Endodermal cell (in vitro differentiated cells): ENCODE measurements at regions not wholly inside any gene's neighbourhood (a gene's known extent, or its start where the extent isn't known, plus 50 kb on each side); places are given as distances from the start of the nearest gene placed in this dataset.
A peak's percentile ranks its signal among the peaks of the same experiment; 100 is the strongest.

Source experiments
- DNase-seq: peaks from one replicate; pipeline ENCODE4 v3.0.0-alpha.2; 2017
- H3K27ac ChIP-seq: 2 replicates; pipeline ENCODE4 v1.5.1; 2013; ENCODE audit warnings: mild to moderate bottlenecking, low read depth, low read length, moderate library complexity
- H3K27me3 ChIP-seq: 2 replicates; pipeline ENCODE4 v1.6.1; 2013; ENCODE audit warnings: mild to moderate bottlenecking, low read length, moderate library complexity; ENCODE audit not compliant: insufficient read depth, control insufficient read depth, poor library complexity, severe bottlenecking
- H3K36me3 ChIP-seq: 2 replicates; pipeline ENCODE4 v1.7.0; 2013; ENCODE audit warnings: mild to moderate bottlenecking, low read length, moderate library complexity; ENCODE audit not compliant: control insufficient read depth, insufficient read depth
- H3K4me1 ChIP-seq: one replicate; pipeline ENCODE4 v1.7.0; 2013; ENCODE audit warnings: low read length; ENCODE audit not compliant: control insufficient read depth, insufficient read depth
- H3K4me3 ChIP-seq: 2 replicates; pipeline ENCODE4 v1.5.1; 2013; ENCODE audit warnings: mild to moderate bottlenecking, low read length, moderate library complexity
- H3K9ac ChIP-seq: 2 replicates; pipeline ENCODE4 v1.6.1; 2013; ENCODE audit warnings: mild to moderate bottlenecking, low read length, moderate library complexity; ENCODE audit not compliant: poor library complexity, severe bottlenecking; ENCODE audit errors: extremely low read depth
- H3K9me3 ChIP-seq: 2 replicates; pipeline ENCODE4 v1.6.1; 2013; ENCODE audit warnings: mild to moderate bottlenecking, low read length, moderate library complexity; ENCODE audit not compliant: control insufficient read depth
- H3K27ac Mint-ChIP-seq: 2 replicates; pipeline ENCODE4 v1.8.0; 2020; ENCODE audit warnings: mixed read lengths
- H3K27me3 Mint-ChIP-seq: 2 replicates; pipeline ENCODE4 v1.8.0; 2021; ENCODE audit warnings: mild to moderate bottlenecking, mixed read lengths; ENCODE audit not compliant: insufficient read depth
- H3K36me3 Mint-ChIP-seq: 2 replicates; pipeline ENCODE4 v1.8.0; 2020; ENCODE audit warnings: low read depth, mixed read lengths
- H3K4me1 Mint-ChIP-seq: 2 replicates; pipeline ENCODE4 v1.8.0; 2020; ENCODE audit warnings: mixed read lengths
- H3K4me3 Mint-ChIP-seq: 2 replicates; pipeline ENCODE4 v1.8.0; 2020; ENCODE audit warnings: mild to moderate bottlenecking, moderate library complexity, mixed read lengths
- H3K9me3 Mint-ChIP-seq: 2 replicates; pipeline ENCODE4 v1.8.0; 2020; ENCODE audit warnings: mild to moderate bottlenecking, mixed read lengths
- WGBS, 2 experiments: methylation state at CpG; one replicate each; pipeline versions ENCODE4 v1.1.5 to v1.1.7; 2013; ENCODE audit warnings: missing lambda C conversion rate in 2 of 2, mixed read lengths in 1 of 2; ENCODE audit not compliant: insufficient coverage in 1 of 2, insufficient read length in 1 of 2; 5-methylcytosine and 5-hydroxymethylcytosine counted together
- TF ChIP-seq, protein P1 (sequence below): fragments of 200-600 bp; sonication (generic); conservative IDR thresholded peaks from 2 replicates; pipeline ENCODE4 v1.5.0; 2021; ENCODE audit warnings: antibody characterized with exemption, mild to moderate bottlenecking

DNA sequence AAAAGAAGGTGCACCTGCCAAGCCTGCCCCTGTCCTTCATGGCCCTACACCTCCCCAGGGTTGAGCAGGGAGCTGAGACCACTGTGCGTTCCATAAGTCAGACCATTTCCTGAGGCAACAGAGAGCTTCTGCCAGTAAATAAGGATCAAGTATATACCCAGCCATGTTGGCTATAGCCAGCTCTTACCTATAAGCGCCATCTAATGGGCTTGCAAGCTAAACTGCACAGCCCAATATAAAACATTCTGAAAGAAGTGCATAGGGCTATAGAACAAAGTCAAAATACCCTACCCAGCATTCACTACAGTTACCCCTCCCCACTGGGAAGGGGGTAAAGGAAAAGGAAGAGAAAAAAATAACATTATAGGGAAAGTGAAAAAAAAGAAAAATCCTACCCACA lies 59.3 kb upstream of the SCAF11 start:
- H3K36me3 Mint-ChIP-seq = no peaks in the 10 kb centered on the region
- no peak overlapping the region for H3K4me3 Mint-ChIP-seq
- peaks cover 30% of the 10 kb centered on the region for H3K9me3 ChIP-seq
- H3K36me3 ChIP-seq = no peaks in the 10 kb centered on the region
- H3K27me3 Mint-ChIP-seq = no peaks in the 10 kb centered on the region
- no peak overlapping the region for H3K9ac ChIP-seq
- no peaks in the 10 kb centered on the region for H3K27me3 ChIP-seq
- TF ChIP-seq, protein P1, sequence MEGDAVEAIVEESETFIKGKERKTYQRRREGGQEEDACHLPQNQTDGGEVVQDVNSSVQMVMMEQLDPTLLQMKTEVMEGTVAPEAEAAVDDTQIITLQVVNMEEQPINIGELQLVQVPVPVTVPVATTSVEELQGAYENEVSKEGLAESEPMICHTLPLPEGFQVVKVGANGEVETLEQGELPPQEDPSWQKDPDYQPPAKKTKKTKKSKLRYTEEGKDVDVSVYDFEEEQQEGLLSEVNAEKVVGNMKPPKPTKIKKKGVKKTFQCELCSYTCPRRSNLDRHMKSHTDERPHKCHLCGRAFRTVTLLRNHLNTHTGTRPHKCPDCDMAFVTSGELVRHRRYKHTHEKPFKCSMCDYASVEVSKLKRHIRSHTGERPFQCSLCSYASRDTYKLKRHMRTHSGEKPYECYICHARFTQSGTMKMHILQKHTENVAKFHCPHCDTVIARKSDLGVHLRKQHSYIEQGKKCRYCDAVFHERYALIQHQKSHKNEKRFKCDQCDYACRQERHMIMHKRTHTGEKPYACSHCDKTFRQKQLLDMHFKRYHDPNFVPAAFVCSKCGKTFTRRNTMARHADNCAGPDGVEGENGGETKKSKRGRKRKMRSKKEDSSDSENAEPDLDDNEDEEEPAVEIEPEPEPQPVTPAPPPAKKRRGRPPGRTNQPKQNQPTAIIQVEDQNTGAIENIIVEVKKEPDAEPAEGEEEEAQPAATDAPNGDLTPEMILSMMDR = peak; percentile 53
- H3K27ac Mint-ChIP-seq = no peak overlapping the region
- DNase-seq = peak; percentile 45
- 0 to 29% methylated on average over 1 to 2 of the region's 2 CpGs for WGBS, 2 experiments
- H3K4me1 Mint-ChIP-seq = no peaks in the 10 kb centered on the region
- H3K9me3 Mint-ChIP-seq = peaks cover 64% of the 10 kb centered on the region
- no peak overlapping the region for H3K4me3 ChIP-seq
- H3K27ac ChIP-seq = no peak overlapping the region
- no peaks in the 10 kb centered on the region for H3K4me1 ChIP-seq

DNA sequence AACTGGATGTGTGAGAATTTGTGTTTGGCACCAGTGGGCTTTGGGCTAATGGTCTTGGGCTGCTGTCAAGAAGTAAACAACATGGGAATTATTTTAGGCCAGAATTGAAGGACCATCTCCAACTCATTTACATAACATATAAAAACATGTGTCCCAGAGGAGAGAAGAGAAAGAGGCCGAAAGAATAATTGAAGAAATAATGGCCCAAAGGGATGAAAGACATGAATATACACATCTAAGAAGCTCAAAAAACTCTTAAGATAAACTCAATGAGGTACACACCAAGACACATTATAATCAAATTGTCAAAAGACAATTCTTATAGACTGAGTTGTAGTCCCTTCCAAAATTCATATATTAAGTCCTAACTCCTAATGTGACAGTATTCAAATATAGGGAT lies 56.1 kb upstream of the SCAF11 start:
- H3K27ac Mint-ChIP-seq = no peak overlapping the region
- no peaks in the 10 kb centered on the region for H3K4me1 Mint-ChIP-seq
- H3K9me3 Mint-ChIP-seq = peaks cover 59% of the 10 kb centered on the region
- Histone ChIP-seq H3K9ac (no peak overlapping the region), H3K9me3 (peaks cover 26% of the 10 kb centered on the region), H3K4me3 (no peak overlapping the region), H3K36me3 (no peaks in the 10 kb centered on the region), H3K27ac (no peak overlapping the region), H3K4me1 (no peaks in the 10 kb centered on the region), H3K27me3 (no peaks in the 10 kb centered on the region)
- DNase-seq = no peak
- no peaks in the 10 kb centered on the region for H3K27me3 Mint-ChIP-seq
- no CpG with 5 or more reads among the region's 1 CpG for WGBS, 2 experiments
- H3K4me3 Mint-ChIP-seq = no peak overlapping the region
- H3K36me3 Mint-ChIP-seq = no peaks in the 10 kb centered on the region
- TF ChIP-seq, protein P1 = no peak

DNA sequence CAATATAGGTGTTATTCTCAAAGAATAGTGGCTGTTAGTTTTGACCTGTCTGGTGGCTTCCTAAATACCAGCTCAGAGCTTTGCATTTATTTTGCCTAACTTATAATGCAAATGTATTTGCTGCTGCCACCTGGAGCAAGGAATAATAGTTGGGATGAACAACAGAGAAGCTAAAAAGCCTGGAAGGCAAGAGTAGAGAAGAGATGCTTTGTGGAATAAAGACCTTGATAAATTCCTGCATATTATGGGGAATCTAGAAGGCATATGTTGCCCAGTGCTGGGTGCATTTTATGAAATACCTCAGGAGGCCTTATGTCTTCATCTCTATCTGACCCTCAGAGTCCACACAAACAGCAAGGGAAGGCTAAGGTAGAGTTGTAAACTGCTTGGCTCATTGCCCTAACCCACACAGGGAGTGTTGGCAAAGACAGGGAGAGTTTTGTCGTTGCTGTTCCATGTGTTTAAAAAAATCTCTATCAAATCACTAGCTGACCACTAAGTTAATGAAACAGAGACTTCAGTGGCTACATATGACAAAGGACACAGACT lies 53.7 kb upstream of the SCAF11 start:
- Mint-ChIP-seq H3K9me3 (peaks cover 60% of the 10 kb centered on the region), H3K4me1 (no peaks in the 10 kb centered on the region), H3K4me3 (no peak overlapping the region), H3K36me3 (no peaks in the 10 kb centered on the region), H3K27ac (peak overlapping the region; percentile 64), H3K27me3 (no peaks in the 10 kb centered on the region)
- Histone ChIP-seq H3K4me3 (no peak overlapping the region), H3K27me3 (no peaks in the 10 kb centered on the region), H3K27ac (no peak overlapping the region), H3K9me3 (peaks cover 13% of the 10 kb centered on the region), H3K36me3 (no peaks in the 10 kb centered on the region), H3K4me1 (no peaks in the 10 kb centered on the region), H3K9ac (no peak overlapping the region)
- peak; percentile 44 for DNase-seq
- 75% methylated on average over 1 of the region's 1 CpG; no CpG with 5 or more reads in 1 of the 2 experiments for WGBS, 2 experiments
- TF ChIP-seq, protein P1 = no peak
